Neural progenitor cell (in vitro differentiated cells): ENCODE measurements at regions not wholly inside any gene's neighbourhood (a gene's known extent, or its start where the extent isn't known, plus 50 kb on each side); places are given as distances from the start of the nearest gene placed in this dataset.

Source experiments
- EZH2 ChIP-seq: fragments of 200-600 bp; sonication (generic); IDR thresholded peaks from 2 replicates; pipeline ENCODE4 v1.6.1; 2017; ENCODE audit warnings: antibody characterized with exemption, mild to moderate bottlenecking, moderate library complexity
- TF ChIP-seq, protein P1 (sequence below): fragments of 200-600 bp; sonication (generic); IDR thresholded peaks from 2 replicates; pipeline ENCODE4 v1.5.1; 2017; ENCODE audit warnings: antibody characterized with exemption, mild to moderate bottlenecking

DNA sequence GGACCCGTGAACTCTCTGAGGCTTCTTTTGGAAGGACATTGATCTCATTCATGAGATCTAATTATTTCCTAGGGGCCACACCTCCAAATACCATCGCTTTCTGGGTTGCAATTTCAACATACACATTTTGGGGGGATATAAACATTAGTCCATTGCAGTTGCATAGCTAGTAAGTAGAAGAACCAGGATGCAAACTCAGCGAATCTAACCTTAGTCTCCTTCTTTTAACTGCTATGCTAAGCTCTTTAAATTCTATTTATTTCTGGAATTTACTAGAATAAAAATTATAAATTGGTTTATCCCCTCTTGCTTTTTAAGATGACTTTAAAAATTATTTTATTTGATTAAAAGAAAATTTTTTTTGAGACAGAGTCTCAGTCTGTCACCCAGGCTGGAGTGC lies 232.5 kb upstream of the EEF2KMT start:
- TF ChIP-seq, protein P1, sequence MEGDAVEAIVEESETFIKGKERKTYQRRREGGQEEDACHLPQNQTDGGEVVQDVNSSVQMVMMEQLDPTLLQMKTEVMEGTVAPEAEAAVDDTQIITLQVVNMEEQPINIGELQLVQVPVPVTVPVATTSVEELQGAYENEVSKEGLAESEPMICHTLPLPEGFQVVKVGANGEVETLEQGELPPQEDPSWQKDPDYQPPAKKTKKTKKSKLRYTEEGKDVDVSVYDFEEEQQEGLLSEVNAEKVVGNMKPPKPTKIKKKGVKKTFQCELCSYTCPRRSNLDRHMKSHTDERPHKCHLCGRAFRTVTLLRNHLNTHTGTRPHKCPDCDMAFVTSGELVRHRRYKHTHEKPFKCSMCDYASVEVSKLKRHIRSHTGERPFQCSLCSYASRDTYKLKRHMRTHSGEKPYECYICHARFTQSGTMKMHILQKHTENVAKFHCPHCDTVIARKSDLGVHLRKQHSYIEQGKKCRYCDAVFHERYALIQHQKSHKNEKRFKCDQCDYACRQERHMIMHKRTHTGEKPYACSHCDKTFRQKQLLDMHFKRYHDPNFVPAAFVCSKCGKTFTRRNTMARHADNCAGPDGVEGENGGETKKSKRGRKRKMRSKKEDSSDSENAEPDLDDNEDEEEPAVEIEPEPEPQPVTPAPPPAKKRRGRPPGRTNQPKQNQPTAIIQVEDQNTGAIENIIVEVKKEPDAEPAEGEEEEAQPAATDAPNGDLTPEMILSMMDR = no peak
- no peak for TF ChIP-seq EZH2
